ENCODE measurements at regions not wholly inside any gene's neighbourhood (a gene's known extent, or its start where the extent isn't known, plus 50 kb on each side); places are given as distances from the start of the nearest gene placed in this dataset.

- WGBS, 4 donors, result 65 to 92% (median 77%) methylated on average over 2 of the region's 2 CpGs
- no peak for DNase-seq
These were observed 1356.2 kb downstream of the FAM181B start for GRCh38 chr11:81377418-81377817.

DNA sequence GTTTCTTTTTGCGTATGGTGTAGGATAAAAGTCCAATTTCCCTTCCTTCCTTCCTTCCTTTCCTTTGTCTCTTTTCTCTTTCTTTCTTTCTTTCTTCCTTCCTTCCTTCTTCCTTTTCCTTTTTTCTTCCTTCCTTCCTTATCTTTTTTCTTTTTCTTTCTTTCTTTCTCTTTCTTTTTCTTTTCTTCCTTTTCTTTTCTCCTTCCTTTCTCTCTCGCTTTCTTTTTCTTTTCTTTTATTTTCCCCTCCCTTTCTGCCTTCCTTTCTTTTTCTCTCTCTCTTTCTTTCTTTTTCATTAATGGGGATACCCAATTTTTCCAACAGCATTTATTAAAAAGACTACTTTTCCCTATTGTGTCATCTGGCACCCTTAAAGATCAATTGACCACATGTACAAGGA lies 1359.7 kb downstream of the FAM181B start:
- TF ChIP-seq POLR2A (IDR thresholded peaks at IDR 0.05), result no peak
- TF ChIP-seq, protein P1, sequence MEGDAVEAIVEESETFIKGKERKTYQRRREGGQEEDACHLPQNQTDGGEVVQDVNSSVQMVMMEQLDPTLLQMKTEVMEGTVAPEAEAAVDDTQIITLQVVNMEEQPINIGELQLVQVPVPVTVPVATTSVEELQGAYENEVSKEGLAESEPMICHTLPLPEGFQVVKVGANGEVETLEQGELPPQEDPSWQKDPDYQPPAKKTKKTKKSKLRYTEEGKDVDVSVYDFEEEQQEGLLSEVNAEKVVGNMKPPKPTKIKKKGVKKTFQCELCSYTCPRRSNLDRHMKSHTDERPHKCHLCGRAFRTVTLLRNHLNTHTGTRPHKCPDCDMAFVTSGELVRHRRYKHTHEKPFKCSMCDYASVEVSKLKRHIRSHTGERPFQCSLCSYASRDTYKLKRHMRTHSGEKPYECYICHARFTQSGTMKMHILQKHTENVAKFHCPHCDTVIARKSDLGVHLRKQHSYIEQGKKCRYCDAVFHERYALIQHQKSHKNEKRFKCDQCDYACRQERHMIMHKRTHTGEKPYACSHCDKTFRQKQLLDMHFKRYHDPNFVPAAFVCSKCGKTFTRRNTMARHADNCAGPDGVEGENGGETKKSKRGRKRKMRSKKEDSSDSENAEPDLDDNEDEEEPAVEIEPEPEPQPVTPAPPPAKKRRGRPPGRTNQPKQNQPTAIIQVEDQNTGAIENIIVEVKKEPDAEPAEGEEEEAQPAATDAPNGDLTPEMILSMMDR (IDR thresholded peaks at IDR 0.05), result no peak
- DNase-seq, result no peak
- Histone ChIP-seq H3K27me3 (no peaks in the 10 kb centered on the region), H3K4me1 (replicated peaks in 1 of 2) (no peaks in the 10 kb centered on the region), H3K9me3 (replicated peaks in 1 of 3) (no peaks in the 10 kb centered on the region), H3K27ac (no peak overlapping the region), H3K36me3 (replicated peaks in 1 of 2) (no peaks in the 10 kb centered on the region), H3K4me3 (no peak overlapping the region)
- intact Hi-C loops (cut with DNase I), result no loop called here
- WGBS, 4 donors, result 86 to 96% (median 92%) methylated on average over 2 of the region's 2 CpGs

More at GRCh38 chr11:81377418-81377817, 1356.2 kb downstream of the FAM181B start:
- no peaks in the 10 kb centered on the region for H3K27me3 ChIP-seq
- no peaks in the 10 kb centered on the region for H3K9me3 ChIP-seq (replicated peaks in 1 of 3)
- intact Hi-C loops (cut with DNase I), result no loop called here
- no peaks in the 10 kb centered on the region for H3K36me3 ChIP-seq (replicated peaks in 1 of 2)
- H3K27ac ChIP-seq, result no peak overlapping the region
- H3K4me1 ChIP-seq (replicated peaks in 1 of 2), result no peaks in the 10 kb centered on the region
- TF ChIP-seq, protein P1 (IDR thresholded peaks at IDR 0.05), result no peak
- TF ChIP-seq POLR2A (IDR thresholded peaks at IDR 0.05), result no peak
- no peak overlapping the region for H3K4me3 ChIP-seq

DNA sequence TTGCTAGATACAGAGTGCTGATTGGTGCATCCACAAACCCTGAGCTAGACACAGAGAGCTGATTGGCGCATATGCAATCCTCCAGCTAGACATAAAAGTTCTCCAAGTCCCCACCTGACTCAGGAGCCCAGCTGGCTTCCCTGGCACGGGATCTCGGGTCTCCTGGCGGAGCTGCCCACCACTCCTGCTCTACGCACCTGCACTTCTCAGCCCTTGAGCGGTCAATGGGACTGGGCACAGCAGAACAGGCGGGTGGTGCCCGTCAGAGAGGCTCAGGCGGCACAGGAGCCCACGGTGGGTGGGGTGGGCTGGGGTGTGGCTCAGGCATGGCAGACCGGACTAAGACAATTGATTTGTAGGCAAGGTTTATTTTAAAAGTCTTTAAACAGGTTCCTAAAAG lies 1365.5 kb downstream of the FAM181B start:
- Histone ChIP-seq H3K9me3 (replicated peaks in 1 of 3) (no peaks in the 10 kb centered on the region), H3K27me3 (no peaks in the 10 kb centered on the region), H3K36me3 (replicated peaks in 1 of 2) (no peaks in the 10 kb centered on the region), H3K27ac (no peak overlapping the region), H3K4me3 (no peak overlapping the region), H3K4me1 (replicated peaks in 1 of 2) (no peaks in the 10 kb centered on the region)
- TF ChIP-seq, protein P1 (IDR thresholded peaks at IDR 0.05), result no peak
- TF ChIP-seq POLR2A (IDR thresholded peaks at IDR 0.05), result no peak
- WGBS, 4 donors, result 86 to 95% (median 93%) methylated on average over 4 to 11 of the region's 11 CpGs
- DNase-seq, result no peak
- intact Hi-C loops (cut with DNase I), result no loop called here

DNA sequence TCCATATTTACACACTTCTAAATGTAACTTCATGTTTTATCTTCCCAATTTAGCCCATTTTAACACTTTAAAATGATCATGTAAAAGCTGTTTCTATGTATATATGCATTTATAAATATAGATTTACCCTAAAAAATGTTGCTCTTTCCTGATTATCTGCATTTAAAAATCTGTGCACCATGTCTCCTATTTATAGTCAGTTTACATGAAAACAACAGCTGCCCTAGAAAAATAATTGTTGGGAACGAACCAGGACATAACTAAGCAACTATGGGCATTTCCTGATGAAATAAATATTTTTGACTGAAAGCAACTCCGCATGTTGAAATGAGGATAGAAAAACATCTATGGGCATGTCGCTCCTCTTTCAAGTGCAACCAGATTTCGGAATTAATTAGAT lies 1368.2 kb downstream of the FAM181B start:
- H3K27ac ChIP-seq, result no peak overlapping the region
- DNase-seq, result no peak
- no peaks in the 10 kb centered on the region for H3K27me3 ChIP-seq
- TF ChIP-seq POLR2A (IDR thresholded peaks at IDR 0.05), result no peak
- TF ChIP-seq, protein P1 (IDR thresholded peaks at IDR 0.05), result no peak
- no peaks in the 10 kb centered on the region for H3K36me3 ChIP-seq (replicated peaks in 1 of 2)
- H3K9me3 ChIP-seq (replicated peaks in 1 of 3), result no peaks in the 10 kb centered on the region
- WGBS, 4 donors, result 77 to 87% (median 80%) methylated on average over 4 of the region's 4 CpGs
- no peaks in the 10 kb centered on the region for H3K4me1 ChIP-seq (replicated peaks in 1 of 2)
- intact Hi-C loops (cut with DNase I), result no loop called here
- no peak overlapping the region for H3K4me3 ChIP-seq

Data from adrenal gland (tissue), 9 donors.